NCI-H1417 treated with DMSO at 0.1 percent for 48 hours (cell line): ENCODE measurements at regions not wholly inside any gene's neighbourhood (a gene's known extent, or its start where the extent isn't known, plus 50 kb on each side); places are given as distances from the start of the nearest gene placed in this dataset.
"Not testable (repeated sequence)": the region's sequence is repeated elsewhere in the genome, so short reads cannot be mapped to it uniquely, and the experiment has no call there.

Experiments used
- DNase-seq: peaks from one replicate; lab custom pipeline; 2025; lab: John Stamatoyannopoulos, UW

DNA sequence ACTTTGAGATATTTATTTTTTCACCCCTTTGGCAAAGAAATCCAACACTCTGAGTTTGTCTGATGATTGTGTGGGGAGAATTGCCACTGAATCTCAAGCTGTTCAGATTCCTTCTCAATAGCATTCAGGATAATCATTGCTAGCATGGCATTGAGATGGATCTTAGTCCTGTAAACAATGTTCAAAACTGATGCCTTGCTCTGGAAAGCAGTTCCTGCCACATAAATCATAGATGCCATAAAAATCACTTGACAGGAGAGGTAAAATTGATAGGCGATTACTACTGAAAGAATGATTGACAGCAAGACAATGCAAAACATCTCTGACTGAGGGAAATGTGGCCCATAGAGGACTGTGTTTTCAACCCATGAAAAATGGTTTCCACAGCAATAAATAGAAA is 915.6 kb downstream of the TRHDE start:
- no peak for DNase-seq

GRCh38 chr12:73210548-73211204 is 938.5 kb downstream of the TRHDE start:
- DNase-seq, result no peak

DNA sequence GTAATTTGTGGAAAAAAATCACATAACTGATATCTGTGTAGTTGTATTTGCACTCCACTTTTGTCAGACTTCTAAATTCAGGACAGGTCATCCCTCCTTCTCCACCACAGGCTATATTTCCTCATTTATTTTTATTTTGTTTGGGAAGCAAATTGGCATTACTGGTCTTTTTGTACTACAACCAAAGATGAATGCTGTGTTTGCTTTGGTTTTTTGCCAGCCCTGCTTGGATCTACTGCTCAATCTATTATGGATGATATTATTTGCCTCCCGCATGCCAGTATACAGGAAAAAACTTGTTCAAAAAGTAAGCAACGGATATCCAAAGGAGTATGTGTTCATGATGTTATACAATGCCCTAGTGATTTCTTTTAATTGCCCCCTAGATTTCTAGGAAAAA is 948.8 kb downstream of the TRHDE start:
- DNase-seq, result no peak

GRCh38 chr12:73221398-73221797 is 949.2 kb downstream of the TRHDE start:
- no peak for DNase-seq

GRCh38 chr12:73221836-73222235 is 949.7 kb downstream of the TRHDE start:
- no peak for DNase-seq

DNA sequence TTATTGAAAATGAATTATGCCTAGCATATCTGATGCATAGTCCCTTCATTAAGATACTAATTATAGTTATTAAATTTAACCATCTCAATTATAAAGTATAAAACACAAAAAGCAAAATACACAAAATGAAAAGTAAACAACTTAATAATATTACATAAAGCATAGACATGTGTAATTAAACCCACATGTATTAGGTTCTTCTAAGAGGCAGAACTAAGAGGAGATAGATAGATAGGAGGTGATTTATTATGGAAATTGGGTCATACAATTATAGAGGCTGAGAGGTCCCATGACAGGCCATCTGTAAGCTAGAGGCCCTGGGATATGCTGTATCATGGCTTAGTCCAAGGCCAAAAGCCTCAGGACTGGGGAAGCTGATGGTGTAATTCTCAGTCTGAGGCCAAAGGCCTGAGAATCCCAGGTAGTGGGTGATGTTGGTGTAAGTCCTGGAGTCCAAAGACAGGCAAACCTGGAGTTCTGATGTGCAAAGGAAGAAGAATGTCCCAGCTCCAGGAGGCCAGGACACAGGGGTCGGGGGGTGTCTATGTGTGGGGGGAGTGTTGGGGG is 953.3 kb downstream of the TRHDE start:
- DNase-seq, result no peak

DNA sequence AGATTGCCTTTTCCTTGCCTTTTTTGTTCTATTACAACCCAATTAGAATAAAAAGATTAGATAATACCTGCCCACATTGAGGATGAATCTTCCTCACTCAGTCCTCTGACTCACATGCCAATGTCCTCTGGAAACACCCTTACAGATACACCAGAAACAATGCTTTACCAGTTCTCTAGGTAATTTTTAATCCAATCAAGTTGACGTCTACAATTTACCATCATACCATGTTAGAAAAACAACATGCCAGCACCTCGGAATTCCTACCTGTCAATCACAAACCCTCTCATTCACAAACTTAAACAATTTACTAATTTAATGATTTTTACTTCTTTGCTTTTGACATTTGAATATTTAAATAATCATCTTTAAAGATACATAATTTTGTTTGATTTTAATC is 953.8 kb downstream of the TRHDE start:
- DNase-seq, result no peak

DNA sequence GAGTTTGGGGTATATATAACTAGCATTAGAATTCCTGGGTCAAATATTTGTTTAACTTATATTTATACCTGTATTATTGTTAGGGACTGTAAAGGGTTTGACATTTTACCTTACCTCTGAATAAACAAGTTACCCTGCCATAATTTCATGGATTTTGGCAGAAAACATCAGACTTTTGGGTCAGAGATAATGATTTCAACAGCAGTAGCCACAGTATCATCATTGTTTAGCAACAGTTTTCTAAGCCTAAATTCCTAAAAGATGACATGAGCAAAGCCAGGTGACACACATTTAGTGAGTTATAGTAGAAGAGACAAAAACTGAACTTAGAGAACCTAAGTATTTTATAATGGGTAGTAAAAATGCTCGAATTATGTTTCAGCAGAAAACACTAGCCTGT is 954.4 kb downstream of the TRHDE start:
- no peak for DNase-seq

DNA sequence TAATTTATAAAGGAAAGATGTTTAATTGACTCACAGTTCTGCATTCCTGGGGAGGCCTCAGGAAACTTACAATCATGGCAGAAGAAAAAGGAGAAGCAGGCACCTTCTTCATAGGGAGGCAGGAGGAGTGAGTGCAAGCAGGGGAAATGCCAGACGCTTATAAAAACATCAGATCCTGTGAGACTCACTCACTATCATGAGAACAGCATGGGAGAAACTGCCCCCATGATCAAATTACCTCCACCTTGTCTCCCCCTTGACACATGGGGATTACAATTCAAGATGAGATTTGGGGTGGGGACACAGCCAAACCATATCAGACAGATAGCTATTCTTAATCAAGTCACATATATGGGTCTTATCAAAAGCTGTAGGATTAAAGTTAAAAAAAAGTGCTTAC is 956.7 kb downstream of the TRHDE start:
- not testable (repeated sequence) for DNase-seq

- DNase-seq, result no peak
Measured at GRCh38 chr12:73235387-73235786, 963.2 kb downstream of the TRHDE start.

GRCh38 chr12:73240110-73240509 is 967.9 kb downstream of the TRHDE start:
- no peak for DNase-seq

GRCh38 chr12:73262788-73263381 is 990.7 kb downstream of the TRHDE start:
- DNase-seq, result no peak

GRCh38 chr12:73266206-73266605 is 994.0 kb downstream of the TRHDE start:
- DNase-seq, result no peak

GRCh38 chr12:73274976-73275375 is 1002.8 kb downstream of the TRHDE start:
- DNase-seq, result no peak

GRCh38 chr12:73277971-73278370 is 1005.8 kb downstream of the TRHDE start:
- DNase-seq, result peak; percentile 39

- no peak for DNase-seq
Measured at GRCh38 chr12:73301530-73301929, 1029.4 kb downstream of the TRHDE start.

DNA sequence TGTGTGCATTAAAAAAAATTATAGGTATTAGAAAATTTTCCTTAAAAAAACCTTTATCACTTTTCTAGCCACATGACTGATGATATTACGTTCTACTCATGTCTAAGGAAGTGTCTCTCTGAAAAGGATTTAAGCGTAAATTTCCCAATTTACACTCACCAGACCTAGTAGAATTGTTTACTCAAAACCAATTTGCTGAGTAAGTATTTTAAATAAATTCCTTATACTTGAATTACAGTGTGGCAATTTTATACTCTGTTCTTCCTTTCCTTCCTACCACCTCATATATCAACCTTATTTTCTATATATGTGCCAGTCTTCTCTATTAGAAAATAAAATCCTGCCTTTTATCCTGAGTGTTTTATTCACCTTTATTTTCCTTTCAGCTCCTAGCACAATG is 1035.1 kb downstream of the TRHDE start:
- no peak for DNase-seq

DNA sequence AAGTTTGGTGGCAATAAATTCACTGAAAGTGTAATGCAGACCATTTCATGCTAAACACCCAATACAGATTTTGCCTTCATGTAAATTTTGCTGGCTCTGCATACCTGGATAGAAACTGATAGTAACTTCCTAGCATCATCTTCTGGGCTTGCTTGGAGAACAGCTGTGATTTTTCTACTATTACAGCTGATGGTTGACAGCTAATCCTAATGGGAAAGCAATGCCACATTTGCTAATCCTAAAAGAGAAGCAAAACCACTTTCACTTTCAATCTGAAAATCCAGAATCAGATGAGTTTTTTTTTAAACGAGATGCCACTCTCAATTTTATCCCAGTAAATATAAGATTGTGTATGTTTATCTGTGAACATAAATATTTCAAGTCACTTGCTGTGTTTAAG is 1035.9 kb downstream of the TRHDE start:
- DNase-seq, result no peak

DNA sequence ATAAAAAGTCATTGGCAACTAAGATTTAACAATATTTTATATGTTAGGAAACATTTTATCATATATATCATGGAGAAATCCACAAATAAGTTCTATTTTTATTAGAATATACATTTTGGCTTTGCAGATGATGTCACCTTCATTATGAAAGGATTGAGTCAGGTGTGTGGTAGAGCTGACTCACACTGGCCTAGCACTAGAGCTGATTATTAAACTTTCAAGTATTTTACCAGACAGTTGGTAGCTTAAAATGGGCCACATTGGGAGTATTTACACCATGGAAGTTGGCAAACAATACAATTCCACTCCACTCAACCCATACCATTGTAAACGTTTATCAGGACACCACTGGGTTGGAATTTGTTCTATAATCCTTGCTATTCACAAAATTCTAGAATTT is 1036.6 kb downstream of the TRHDE start:
- DNase-seq, result no peak

GRCh38 chr12:73321319-73321718 is 1049.1 kb downstream of the TRHDE start:
- DNase-seq, result no peak

GRCh38 chr12:73321776-73322175 is 1049.6 kb downstream of the TRHDE start:
- no peak for DNase-seq

DNA sequence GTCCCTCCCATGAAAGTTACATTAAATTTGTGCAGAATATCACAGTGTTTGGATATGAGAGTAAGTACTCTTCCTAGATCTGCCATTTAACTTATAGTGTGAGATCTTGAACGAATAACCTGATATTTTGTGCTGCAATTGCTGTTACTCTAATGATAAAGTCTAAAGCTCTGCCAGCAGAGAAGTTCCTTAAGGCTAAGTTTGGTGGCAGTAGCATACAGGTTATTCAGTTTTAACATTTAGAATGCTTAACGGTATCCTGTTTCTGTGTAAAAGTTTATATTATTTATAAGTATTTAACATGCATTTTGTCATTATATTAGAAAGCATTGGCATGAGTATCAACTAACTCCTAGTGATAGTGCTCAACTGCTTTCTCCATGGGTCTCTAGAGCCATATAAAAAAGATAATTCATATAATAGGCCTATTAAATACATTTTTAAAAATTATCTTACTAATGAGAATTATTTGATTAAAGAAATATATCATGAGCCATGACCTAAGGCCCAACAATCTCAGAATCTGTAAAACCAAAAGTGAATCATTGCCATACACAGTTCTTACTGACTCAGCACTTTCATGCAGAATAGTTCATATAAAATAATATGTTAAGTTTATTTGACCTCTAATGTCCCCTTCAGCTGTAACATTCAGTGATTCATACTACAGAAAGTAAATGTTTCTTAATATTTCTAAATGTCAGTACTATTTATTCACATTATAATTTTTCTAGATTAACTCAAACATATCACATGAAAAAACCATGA is 1058.6 kb downstream of the TRHDE start:
- no peak for DNase-seq
